SHP77 (cell line): ENCODE measurements at regions not wholly inside any gene's neighbourhood (a gene's known extent, or its start where the extent isn't known, plus 50 kb on each side); places are given as distances from the start of the nearest gene placed in this dataset.

Source experiments
- DNase-seq, 2 experiments: peaks; one replicate each; lab custom pipeline; 2025; lab: John Stamatoyannopoulos, UW

DNA sequence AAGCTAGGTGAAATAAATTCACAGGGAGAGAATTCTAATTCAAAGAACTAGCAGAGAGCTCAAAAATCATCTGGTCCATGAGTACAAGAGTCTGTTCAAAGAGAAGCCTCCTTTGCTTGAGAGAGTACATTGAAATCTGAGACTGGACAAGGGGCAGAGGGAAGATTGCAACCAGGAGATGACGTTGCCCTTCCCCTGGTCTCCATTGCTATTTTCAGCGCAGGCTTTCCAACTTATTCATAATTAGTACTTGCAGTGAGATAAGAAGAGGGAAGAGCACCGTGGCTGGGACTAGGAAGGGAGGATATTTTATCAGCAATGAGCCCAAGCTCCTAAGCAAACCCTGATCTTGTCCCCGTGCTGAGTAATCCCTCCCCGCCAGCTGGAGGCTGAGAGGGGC, 251.8 kb upstream of the RORA start:
- DNase-seq: no peak

DNA sequence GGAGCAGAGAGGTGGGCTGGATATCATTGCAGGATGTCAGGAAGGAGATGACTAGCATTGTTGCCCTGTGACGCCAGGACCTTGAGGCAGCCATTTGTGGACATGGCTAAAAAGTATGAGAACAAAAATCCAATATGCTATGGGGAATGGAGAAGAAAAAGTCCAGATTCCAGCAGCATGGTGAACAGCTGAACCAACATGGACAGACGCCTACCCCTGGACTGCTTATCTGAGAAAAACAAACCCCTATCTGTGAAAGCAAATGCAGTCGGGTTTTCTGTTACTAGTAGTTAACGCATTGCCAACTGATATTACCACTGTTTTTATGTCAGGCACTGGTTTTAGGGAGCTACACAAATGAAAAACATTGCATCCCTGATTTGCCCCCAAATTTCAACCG, 251.2 kb upstream of the RORA start:
- DNase-seq: no peak

DNA sequence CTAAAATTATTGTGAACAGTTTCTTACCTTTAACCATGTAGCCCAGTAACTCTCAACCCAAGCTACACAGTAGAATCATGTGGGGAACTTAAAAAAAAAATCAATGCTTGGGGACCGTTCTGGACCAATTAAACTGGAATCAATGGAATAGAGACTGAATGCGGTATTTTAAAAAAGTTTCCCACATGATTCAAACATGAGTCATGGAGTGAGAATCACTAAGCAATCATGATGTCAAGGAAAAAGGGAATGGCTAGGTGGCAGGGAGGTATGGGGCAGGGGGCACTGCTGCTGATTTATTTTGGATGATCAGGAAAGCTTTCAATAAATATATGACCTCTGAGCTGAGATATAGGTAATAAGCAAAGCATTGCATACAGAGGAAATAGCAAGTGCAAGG, 250.5 kb upstream of the RORA start:
- no peak for DNase-seq

GRCh38 chr15:61476741-61477140, 247.6 kb upstream of the RORA start:
- DNase-seq: no peak

DNA sequence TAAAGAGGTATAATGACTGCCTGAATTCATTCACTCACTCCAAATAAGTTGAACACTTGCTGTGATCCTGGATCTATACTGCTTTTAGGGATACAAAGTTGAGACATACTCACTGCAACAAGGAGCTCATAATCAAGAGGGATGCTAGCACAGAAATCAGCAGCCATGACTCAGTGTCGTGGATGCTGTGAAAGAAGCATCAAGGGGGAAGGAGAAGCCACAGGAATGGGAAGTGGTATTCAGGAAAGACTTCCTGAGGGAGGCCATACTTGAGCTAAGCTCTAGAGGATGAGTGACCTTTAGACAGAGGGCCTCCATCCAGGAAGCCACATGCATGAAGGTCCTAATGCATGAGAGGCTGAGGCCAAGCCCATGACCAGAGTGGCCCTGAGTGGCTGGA, 245.7 kb upstream of the RORA start:
- DNase-seq: no peak

DNA sequence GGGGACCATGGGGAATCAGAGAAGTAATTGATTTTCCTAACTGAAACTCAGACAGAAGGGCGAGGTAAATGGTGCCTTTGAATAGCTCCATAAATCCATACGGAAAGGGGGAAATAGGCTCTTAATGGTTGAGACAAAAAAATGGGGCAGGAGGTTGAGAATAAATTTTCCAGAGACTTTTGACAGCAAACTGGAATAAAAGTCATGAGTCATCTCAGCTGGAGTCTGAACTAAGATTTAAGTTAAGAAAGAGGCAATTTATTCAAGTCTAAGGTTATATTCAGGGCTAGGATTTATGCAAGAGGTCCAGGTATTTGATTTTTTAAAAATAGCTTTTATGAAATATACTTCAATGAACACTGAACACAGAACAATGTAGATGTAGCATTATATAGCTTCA, 238.7 kb upstream of the RORA start:
- no peak for DNase-seq

DNA sequence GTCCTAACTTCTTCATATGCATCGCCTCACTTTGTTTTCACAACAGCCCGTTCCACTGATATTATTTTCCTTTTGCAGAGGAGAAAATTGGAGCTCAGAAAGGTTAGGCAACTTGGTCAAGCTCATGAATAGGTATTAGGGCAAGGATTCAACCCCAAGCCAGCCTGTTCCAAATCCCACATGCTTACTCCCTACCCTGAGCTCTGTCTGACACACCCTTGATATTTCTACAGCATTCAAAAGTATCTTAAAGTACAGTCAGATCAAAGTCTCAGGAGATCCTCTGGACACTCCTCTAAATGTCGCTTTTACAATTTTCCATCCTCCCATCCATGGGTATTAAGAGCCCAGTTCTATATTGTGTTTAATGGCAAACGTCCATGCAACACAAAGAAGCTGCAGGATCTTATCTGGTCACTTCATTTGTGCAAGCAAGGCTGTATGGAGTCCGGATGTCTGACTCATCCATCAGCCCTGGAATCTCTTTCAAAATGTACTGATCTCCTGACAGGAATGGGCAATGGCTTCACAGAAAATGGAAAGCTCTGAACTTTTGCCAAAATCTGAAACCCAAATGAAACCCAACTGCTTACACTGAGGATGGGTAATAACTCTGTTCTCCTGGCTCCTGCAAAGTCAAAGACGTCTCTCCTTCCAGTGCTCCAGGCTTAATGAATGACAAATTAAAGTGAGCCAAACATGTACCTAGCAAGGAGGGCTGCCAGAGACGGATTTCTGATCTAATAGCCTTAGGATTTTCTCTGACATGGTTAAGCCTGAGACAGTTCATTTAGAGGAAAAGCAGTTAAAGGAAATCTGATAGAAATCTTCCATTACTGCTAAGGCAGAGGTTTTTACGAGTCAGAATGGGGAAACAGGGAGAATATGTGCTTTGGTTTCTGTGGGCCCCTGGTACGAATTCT, 230.9 kb upstream of the RORA start:
- no peak for DNase-seq

DNA sequence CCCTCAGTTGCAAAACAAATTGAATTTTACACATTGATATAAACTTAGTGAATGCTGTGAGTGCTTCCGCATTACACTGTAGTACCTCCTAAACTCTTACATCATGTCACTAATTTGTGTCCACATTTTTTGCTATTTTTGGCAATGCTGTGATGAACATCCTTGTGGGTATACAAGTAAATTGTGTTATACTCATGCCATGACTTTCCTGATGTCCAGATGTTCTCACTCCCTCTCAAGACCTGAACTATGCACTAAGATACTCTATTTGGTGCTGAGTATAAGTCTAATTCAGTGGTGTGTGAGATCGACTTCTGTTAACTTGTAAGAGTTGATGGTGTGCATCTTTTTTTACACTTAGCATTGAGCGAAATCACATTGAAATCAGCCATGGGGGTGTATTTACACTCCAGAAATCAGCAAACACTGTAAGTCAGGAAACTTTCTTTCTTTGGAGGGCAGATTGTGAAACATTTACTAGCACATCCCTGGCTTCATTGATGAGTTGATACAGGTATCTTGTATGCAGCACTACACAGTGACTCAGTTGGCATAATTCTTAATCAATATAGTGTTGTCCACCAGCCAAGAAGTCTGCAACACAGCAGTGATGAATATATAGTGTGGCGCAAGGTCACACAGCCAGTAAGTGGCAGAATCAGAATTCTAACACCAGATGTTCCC, 228.1 kb upstream of the RORA start:
- no peak for DNase-seq

GRCh38 chr15:61449186-61449702, 220.1 kb upstream of the RORA start:
- DNase-seq: no peak

DNA sequence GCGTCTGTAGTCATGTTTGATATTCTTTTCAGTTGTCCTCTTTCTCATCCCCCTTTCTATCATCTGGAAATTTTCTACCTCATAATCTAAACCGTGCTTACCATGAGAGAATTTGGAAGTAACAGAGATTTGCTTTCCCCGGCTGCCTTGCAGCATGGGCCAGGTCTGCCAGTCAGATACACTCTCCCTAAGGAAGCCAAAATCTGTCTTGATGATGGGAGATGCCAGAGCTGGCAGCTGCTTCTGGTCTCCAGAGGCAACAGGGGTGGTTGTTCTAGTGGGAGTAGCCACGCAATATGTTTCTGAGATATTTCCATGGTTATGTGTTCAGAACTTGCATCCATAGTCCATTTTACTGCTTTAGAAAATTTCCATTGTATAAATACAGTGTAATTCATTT, 218.9 kb upstream of the RORA start:
- DNase-seq: no peak

DNA sequence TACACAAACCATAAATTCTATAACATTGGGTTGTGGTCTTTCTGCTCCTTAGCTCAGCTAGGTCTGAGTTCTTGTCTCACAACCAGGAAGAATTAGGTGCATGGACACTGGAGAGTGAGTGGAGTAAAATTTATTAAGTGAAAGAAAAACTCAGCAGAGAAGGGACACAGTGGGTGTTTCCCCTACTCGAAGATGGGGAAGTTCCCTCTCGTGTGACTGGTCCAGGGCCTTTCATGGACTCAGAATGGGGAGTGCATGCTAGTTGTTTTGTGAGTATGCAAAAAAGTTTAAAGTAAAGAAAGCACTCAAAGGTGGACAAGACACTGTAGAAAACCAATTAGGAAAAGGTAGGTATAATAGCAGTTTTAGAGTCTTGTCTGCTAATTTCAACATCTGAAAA, 215.5 kb upstream of the RORA start:
- no peak for DNase-seq

GRCh38 chr15:61442821-61443220, 213.7 kb upstream of the RORA start:
- DNase-seq: no peak

DNA sequence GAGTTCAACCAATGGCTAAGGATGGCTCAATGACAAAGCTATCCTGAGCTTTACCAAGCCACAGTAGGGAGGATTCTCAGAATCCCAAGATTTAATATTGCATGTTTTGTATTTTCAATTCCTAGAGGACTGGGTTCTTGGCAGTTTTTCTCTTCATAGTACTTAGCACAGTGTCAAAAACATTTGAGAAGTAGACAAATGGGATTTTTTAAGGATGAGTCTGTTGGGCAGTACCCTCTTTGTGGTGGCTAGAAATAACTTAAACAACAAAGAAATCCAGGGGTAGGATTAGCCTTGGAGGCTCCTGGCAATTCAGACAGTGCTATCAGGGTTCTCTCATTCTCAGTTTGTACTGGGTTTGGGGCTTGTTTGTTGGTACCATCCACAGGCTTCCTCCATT, 212.8 kb upstream of the RORA start:
- DNase-seq: no peak

DNA sequence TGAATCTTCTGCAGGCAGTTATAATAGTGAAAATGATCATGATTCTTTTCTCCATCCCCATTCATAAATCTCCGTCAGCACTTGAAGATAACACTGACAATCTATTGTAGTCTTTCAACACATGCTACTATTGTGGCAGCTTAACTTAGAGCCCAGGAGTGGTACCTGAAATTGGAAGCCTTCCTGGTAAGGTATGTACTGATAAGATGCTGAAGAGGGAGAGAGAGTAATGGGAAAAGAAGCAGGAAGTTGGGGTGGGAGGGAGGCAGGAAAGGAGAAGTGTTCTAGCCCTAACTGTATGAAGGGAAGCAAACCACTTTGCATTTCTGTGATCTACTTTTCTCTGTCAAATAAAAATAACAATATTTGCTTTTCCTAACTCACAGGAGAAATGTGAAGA, 197.4 kb upstream of the RORA start:
- no peak for DNase-seq

DNA sequence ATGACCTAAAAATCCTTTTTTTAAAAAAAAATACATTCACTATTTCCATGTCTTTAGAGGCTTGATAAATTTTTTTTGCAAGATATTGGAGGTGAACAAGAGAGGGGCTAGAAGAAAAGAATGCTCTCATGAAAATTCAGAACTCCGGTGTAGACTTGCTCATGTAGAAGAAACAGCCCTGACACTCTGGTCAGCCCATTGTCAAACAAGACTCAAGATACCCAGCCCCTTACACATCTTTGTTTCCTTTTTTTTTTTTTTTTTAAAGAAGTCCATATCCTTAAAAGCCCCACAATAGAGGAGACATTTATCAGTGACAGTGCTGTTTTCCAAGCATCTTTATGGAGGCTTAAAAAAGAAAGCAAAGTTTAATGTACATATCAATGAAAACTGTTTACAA, 196.8 kb upstream of the RORA start:
- no peak for DNase-seq

GRCh38 chr15:61422773-61423172, 193.7 kb upstream of the RORA start:
- DNase-seq: no peak

- DNase-seq: no peak
Measured at GRCh38 chr15:61421938-61422337, 192.8 kb upstream of the RORA start.

GRCh38 chr15:61421470-61421869, 192.4 kb upstream of the RORA start:
- DNase-seq: no peak

- DNase-seq: no peak
Measured at GRCh38 chr15:61420546-61420945, 191.4 kb upstream of the RORA start.

DNA sequence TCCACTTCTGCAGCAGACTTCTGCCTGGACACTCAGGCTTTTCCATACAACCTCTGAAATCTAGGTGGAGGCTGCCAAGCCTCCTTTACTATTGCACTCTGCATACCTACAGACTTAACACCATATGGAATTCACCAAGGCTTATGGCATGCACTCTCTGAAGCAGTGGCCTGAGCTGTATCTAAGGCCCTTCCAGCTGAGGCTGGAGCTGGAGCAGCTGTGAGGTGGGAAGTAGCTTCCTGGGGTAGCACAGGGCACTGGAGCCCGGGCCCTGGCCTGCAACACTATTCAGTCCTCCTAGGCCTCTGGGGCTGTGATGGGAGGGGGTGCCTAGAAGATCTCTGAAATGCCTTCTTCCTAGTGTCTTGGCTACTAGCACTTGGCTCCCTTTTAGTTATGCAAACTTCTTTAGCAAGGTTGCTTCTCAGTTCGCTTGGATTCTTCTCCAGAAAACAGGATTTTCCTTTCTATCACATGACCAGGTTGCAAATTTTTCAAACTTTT, 186.6 kb upstream of the RORA start:
- no peak for DNase-seq

GRCh38 chr15:61411902-61412510, 182.9 kb upstream of the RORA start:
- DNase-seq: no peak

- no peak for DNase-seq
Measured at GRCh38 chr15:61410662-61411061, 181.6 kb upstream of the RORA start.

DNA sequence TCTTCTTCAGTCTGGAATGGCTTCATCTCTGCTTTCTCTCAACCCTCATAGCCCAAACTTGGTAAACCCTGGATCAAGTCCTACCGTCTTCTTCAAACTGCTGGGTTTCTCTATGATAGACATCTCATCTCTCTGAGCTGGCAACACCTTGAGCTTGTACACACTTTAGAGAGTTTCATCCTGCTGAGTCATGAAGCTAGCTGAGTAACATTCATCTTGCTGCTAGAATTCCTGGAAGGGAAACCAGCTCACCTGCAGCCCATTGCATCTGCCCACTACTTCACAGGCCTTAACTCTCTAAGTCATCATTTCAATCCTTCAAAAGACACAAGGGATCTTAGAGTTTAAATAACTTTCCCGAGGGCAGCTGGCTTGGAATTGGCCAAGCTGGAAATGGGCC, 175.5 kb upstream of the RORA start:
- no peak for DNase-seq
